ENCODE measurements at regions not wholly inside any gene's neighbourhood (a gene's known extent, or its start where the extent isn't known, plus 50 kb on each side); places are given as distances from the start of the nearest gene placed in this dataset.

GRCh38 chr6:168724669-168725570, 283.9 kb downstream of the SMOC2 start:
- TF ChIP-seq CTCF (conservative IDR thresholded peaks at IDR 0.05; ENCODE audit: low read depth, low read length) (no peak), RAD21 (IDR thresholded peaks at IDR 0.05; ENCODE audit: low read length) (no peak), RFX5 (IDR thresholded peaks at IDR 0.05; ENCODE audit: low read depth, low read length) (no peak), POLR2A (IDR thresholded peaks at IDR 0.05; ENCODE audit: low read depth, low read length) (no peak), FOS (IDR thresholded peaks at IDR 0.05; ENCODE audit: low read depth, low read length) (no peak), ELK1 (IDR thresholded peaks at IDR 0.05; ENCODE audit: borderline replicate concordance, low read depth, low read length) (no peak), SMC3 (IDR thresholded peaks at IDR 0.05; ENCODE audit: low read depth, low read length) (no peak), RCOR1 (IDR thresholded peaks at IDR 0.05; ENCODE audit: insufficient replicate concordance, low read length) (no peak)
- TF ChIP-seq, protein P1, sequence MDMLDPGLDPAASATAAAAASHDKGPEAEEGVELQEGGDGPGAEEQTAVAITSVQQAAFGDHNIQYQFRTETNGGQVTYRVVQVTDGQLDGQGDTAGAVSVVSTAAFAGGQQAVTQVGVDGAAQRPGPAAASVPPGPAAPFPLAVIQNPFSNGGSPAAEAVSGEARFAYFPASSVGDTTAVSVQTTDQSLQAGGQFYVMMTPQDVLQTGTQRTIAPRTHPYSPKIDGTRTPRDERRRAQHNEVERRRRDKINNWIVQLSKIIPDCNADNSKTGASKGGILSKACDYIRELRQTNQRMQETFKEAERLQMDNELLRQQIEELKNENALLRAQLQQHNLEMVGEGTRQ (IDR thresholded peaks at IDR 0.05; ENCODE audit: low read depth, low read length): no peak
